Stomach (tissue), 8 donors: ENCODE measurements at regions not wholly inside any gene's neighbourhood (a gene's known extent, or its start where the extent isn't known, plus 50 kb on each side); places are given as distances from the start of the nearest gene placed in this dataset.
A peak's percentile ranks its signal among the peaks of the same experiment; 100 is the strongest.

Experiments
- DNase-seq, 2 donors: peaks; one replicate each; pipeline versions ENCODE4 v3.0.0 to v3.0.0-alpha.2; 2013 to 2019
- H3K27ac ChIP-seq, 5 donors: fragments of 200-600 bp in 4 of 5; sonication (generic) in 4 of 5; one replicate each; pipeline ENCODE4 v1.5.1; 2013 to 2019; ENCODE audit warnings: mild to moderate bottlenecking in 1 of 5, moderate library complexity in 1 of 5
- H3K27me3 ChIP-seq, 3 donors: fragments of 200-600 bp; sonication (generic); one replicate each; pipeline ENCODE4 v1.5.1; 2017 to 2019; ENCODE audit warnings: mixed run types in 1 of 3
- H3K36me3 ChIP-seq, 4 donors: fragments of 200-600 bp; sonication (generic); 1 replicate in 3 of 4; 2 replicates in 1 of 4; pipeline ENCODE4 v1.5.1; 2016 to 2019
- H3K4me1 ChIP-seq, 4 donors: fragments of 200-600 bp; sonication (generic); one replicate each; pipeline ENCODE4 v1.5.1; 2016 to 2019
- H3K4me3 ChIP-seq, 4 donors: fragments of 200-600 bp; sonication (generic) in 3 of 4; one replicate each; pipeline ENCODE4 v1.5.1; 2016 to 2019; ENCODE audit warnings: mild to moderate bottlenecking in 1 of 4
- H3K9me3 ChIP-seq, 4 donors: fragments of 200-600 bp; sonication (generic); one replicate each; pipeline ENCODE4 v1.5.1; 2016 to 2019
- CTCF ChIP-seq, 7 experiments: fragments of 450-650 bp in 4 of 7; fragments of 200-600 bp in 3 of 7; sonication (generic) in 3 of 7; IDR thresholded peaks; one replicate each; pipeline ENCODE4 v1.5.1; 2016 to 2019; ENCODE audit warnings: antibody characterized with exemption in 7 of 7, control low read depth in 2 of 7, mild to moderate bottlenecking in 1 of 7
- EP300 ChIP-seq: sonication (generic); formaldehyde crosslinking; IDR thresholded peaks from one replicate; pipeline ENCODE4 v1.6.1; 2017; ENCODE audit warnings: antibody characterized with exemption
- POLR2A ChIP-seq, 4 donors: fragments of 450-650 bp; IDR thresholded peaks; one replicate each; pipeline ENCODE4 v1.6.1; 2016; ENCODE audit warnings: antibody characterized with exemption in 4 of 4, control low read depth in 2 of 4, mild to moderate bottlenecking in 1 of 4, moderate library complexity in 1 of 4
- POLR2AphosphoS5 ChIP-seq, 3 donors: sonication (generic); formaldehyde crosslinking; IDR thresholded peaks; one replicate each; pipeline ENCODE4 v1.6.1; 2016; ENCODE audit warnings: antibody characterized with exemption in 3 of 3
- WGBS, 5 donors: extraction: QIAGEN DNeasy Blood & Tissue Kit in 3 of 5; methylation state at CpG; one replicate each; pipeline versions ENCODE4 v1.1.5 to v1.1.7; 2013 to 2018; 5-methylcytosine and 5-hydroxymethylcytosine counted together
- intact Hi-C: fragments of 100-400 bp; cut with DNase I; formaldehyde crosslinking; loops from one replicate; pipeline ENCODE4 v1.15.1; 2023; ENCODE audit warnings: low total_unique reads
- donor health status: healthy with polysubstance abuse.
- donor health status: Bipolar disorder and iron deficiency.
- donor health status: healthy.

- TF ChIP-seq CTCF (IDR thresholded peaks at IDR 0.05), result no peak
- no peak for TF ChIP-seq POLR2AphosphoS5 (IDR thresholded peaks at IDR 0.05)
- TF ChIP-seq EP300, result no peak
- TF ChIP-seq POLR2A (IDR thresholded peaks at IDR 0.05), result no peak
Measured at GRCh38 chr4:124199185-124199584, 513.3 kb downstream of the ANKRD50 start.

GRCh38 chr4:124199755-124200154 is 512.8 kb downstream of the ANKRD50 start:
- Histone ChIP-seq H3K9me3 (no peaks in the 10 kb centered on the region), H3K27me3 (no peaks in the 10 kb centered on the region)

More at GRCh38 chr4:124199185-124199584, 513.3 kb downstream of the ANKRD50 start:
- Histone ChIP-seq H3K27ac (no peak overlapping the region), H3K9me3 (no peaks in the 10 kb centered on the region), H3K4me3 (no peak overlapping the region), H3K4me1 (peaks cover 0 to 12% (median 3%) of the 10 kb centered on the region in 4 donors), H3K36me3 (no peaks in the 10 kb centered on the region), H3K27me3 (no peaks in the 10 kb centered on the region)
- DNase-seq, result no peak
- WGBS, 5 donors, result 63 to 82% (median 72%) methylated on average over 2 of the region's 2 CpGs
- intact Hi-C loops, result no loop called here

GRCh38 chr4:124201636-124202035 is 510.9 kb downstream of the ANKRD50 start:
- intact Hi-C loops, result no loop called here
- Histone ChIP-seq H3K4me3 (no peak overlapping the region), H3K9me3 (no peaks in the 10 kb centered on the region), H3K4me1 (peaks cover 0 to 14% (median 3%) of the 10 kb centered on the region in 4 donors), H3K27me3 (no peaks in the 10 kb centered on the region), H3K36me3 (no peaks in the 10 kb centered on the region), H3K27ac (no peak overlapping the region)
- peak in 1 of 2 donors; percentile 4 for DNase-seq
- WGBS, 5 donors, result 57 to 74% (median 63%) methylated on average over 1 of the region's 1 CpG
- TF ChIP-seq POLR2A (IDR thresholded peaks at IDR 0.05) (no peak), EP300 (no peak), CTCF (IDR thresholded peaks at IDR 0.05) (no peak), POLR2AphosphoS5 (IDR thresholded peaks at IDR 0.05) (no peak)

More at GRCh38 chr4:124199755-124200154, 512.8 kb downstream of the ANKRD50 start:
- 77 to 83% (median 80%) methylated on average over 4 of the region's 4 CpGs for WGBS, 5 donors
- Histone ChIP-seq H3K4me3 (no peak overlapping the region), H3K27ac (no peak overlapping the region), H3K4me1 (peaks cover 0 to 14% (median 3%) of the 10 kb centered on the region in 4 donors), H3K36me3 (no peaks in the 10 kb centered on the region)
- DNase-seq, result no peak
- TF ChIP-seq POLR2A (IDR thresholded peaks at IDR 0.05) (no peak), EP300 (no peak), CTCF (IDR thresholded peaks at IDR 0.05) (no peak)
- intact Hi-C loops, result no loop called here

GRCh38 chr4:124202099-124202498 is 510.4 kb downstream of the ANKRD50 start:
- DNase-seq, result peak in 1 of 2 donors; percentile 51
- Histone ChIP-seq H3K36me3 (no peaks in the 10 kb centered on the region), H3K4me1 (peaks cover 0 to 14% (median 3%) of the 10 kb centered on the region in 4 donors), H3K4me3 (no peak overlapping the region), H3K27me3 (no peaks in the 10 kb centered on the region), H3K27ac (no peak overlapping the region), H3K9me3 (no peaks in the 10 kb centered on the region)
- 20 to 29% (median 23%) methylated on average over 2 of the region's 2 CpGs for WGBS, 5 donors
- intact Hi-C loops, result no loop called here
- TF ChIP-seq EP300, result no peak
- no peak for TF ChIP-seq POLR2AphosphoS5 (IDR thresholded peaks at IDR 0.05)
- no peak for TF ChIP-seq POLR2A (IDR thresholded peaks at IDR 0.05)
- TF ChIP-seq CTCF (IDR thresholded peaks at IDR 0.05), result peak in 1 of 7 experiments; percentile 9
